ENCODE measurements at regions not wholly inside any gene's neighbourhood (a gene's known extent, or its start where the extent isn't known, plus 50 kb on each side); places are given as distances from the start of the nearest gene placed in this dataset.

- BruUV-seq (replicated peaks): no TSS peak
- H3K36me3 ChIP-seq (ENCODE audit: insufficient read depth, low read length, poor library complexity, severe bottlenecking): no peaks in the 10 kb centered on the region
- intact Hi-C loops (cut with micrococcal nuclease; ENCODE audit: unreplicated experiment): no loop called here
- H3K27ac ChIP-seq (ENCODE audit: low read depth, low read length, poor library complexity, severe bottlenecking): no peak overlapping the region
- no peak overlapping the region for H3K4me3 ChIP-seq (ENCODE audit: low read depth, low read length, poor library complexity, severe bottlenecking)
- H3K27me3 ChIP-seq (replicated peaks; ENCODE audit: insufficient read depth, low read depth, low read length, poor library complexity): no peaks in the 10 kb centered on the region
- no peak for DNase-seq (ENCODE audit: low spot score)
- no peaks in the 10 kb centered on the region for H3K4me1 ChIP-seq (ENCODE audit: insufficient read depth, low read length, poor library complexity, severe bottlenecking)
- CTCF ChIA-PET: no interaction called here
- H3K9me3 ChIP-seq (ENCODE audit: low read depth, low read length, poor library complexity, severe bottlenecking): no peaks in the 10 kb centered on the region
- POLR2A ChIA-PET (ENCODE audit: low non-redundant PET): no interaction called here
- TF ChIP-seq EZH2 (IDR thresholded peaks at IDR 0.05; ENCODE audit: borderline replicate concordance, low read depth, low read length, poor library complexity, severe bottlenecking) (no peak), CTCF (conservative IDR thresholded peaks at IDR 0.05; ENCODE audit: low read depth, low read length) (no peak)
These were observed 243.3 kb downstream of the ERMARD start for GRCh38 chr6:169994739-169995138.

GRCh38 chr6:169993861-169994481, 242.5 kb downstream of the ERMARD start:
- POLR2A ChIA-PET (ENCODE audit: low non-redundant PET): no interaction called here
- no peaks in the 10 kb centered on the region for H3K27me3 ChIP-seq (replicated peaks; ENCODE audit: insufficient read depth, low read depth, low read length, poor library complexity)
- CTCF ChIA-PET: no interaction called here
- no peak overlapping the region for H3K27ac ChIP-seq (ENCODE audit: low read depth, low read length, poor library complexity, severe bottlenecking)
- BruUV-seq (replicated peaks): no TSS peak
- DNase-seq (ENCODE audit: low spot score): no peak
- no peaks in the 10 kb centered on the region for H3K4me1 ChIP-seq (ENCODE audit: insufficient read depth, low read length, poor library complexity, severe bottlenecking)
- intact Hi-C loops (cut with micrococcal nuclease; ENCODE audit: unreplicated experiment): no loop called here
- no peak for TF ChIP-seq EZH2 (IDR thresholded peaks at IDR 0.05; ENCODE audit: borderline replicate concordance, low read depth, low read length, poor library complexity, severe bottlenecking)
- TF ChIP-seq CTCF (conservative IDR thresholded peaks at IDR 0.05; ENCODE audit: low read depth, low read length): no peak
- no peaks in the 10 kb centered on the region for H3K9me3 ChIP-seq (ENCODE audit: low read depth, low read length, poor library complexity, severe bottlenecking)
- no peaks in the 10 kb centered on the region for H3K36me3 ChIP-seq (ENCODE audit: insufficient read depth, low read length, poor library complexity, severe bottlenecking)
- H3K4me3 ChIP-seq (ENCODE audit: low read depth, low read length, poor library complexity, severe bottlenecking): no peak overlapping the region

- intact Hi-C loops (cut with micrococcal nuclease; ENCODE audit: unreplicated experiment): no loop called here
- H3K27me3 ChIP-seq (replicated peaks; ENCODE audit: insufficient read depth, low read depth, low read length, poor library complexity): no peaks in the 10 kb centered on the region
- TF ChIP-seq CTCF (conservative IDR thresholded peaks at IDR 0.05; ENCODE audit: low read depth, low read length) (no peak), EZH2 (IDR thresholded peaks at IDR 0.05; ENCODE audit: borderline replicate concordance, low read depth, low read length, poor library complexity, severe bottlenecking) (no peak)
- no TSS peak for BruUV-seq (replicated peaks)
- H3K4me1 ChIP-seq (ENCODE audit: insufficient read depth, low read length, poor library complexity, severe bottlenecking): no peaks in the 10 kb centered on the region
- ChIA-PET CTCF (no interaction called here), POLR2A (ENCODE audit: low non-redundant PET) (no interaction called here)
- no peak overlapping the region for H3K4me3 ChIP-seq (ENCODE audit: low read depth, low read length, poor library complexity, severe bottlenecking)
- H3K36me3 ChIP-seq (ENCODE audit: insufficient read depth, low read length, poor library complexity, severe bottlenecking): no peaks in the 10 kb centered on the region
- no peak for DNase-seq (ENCODE audit: low spot score)
- no peak overlapping the region for H3K27ac ChIP-seq (ENCODE audit: low read depth, low read length, poor library complexity, severe bottlenecking)
- no peaks in the 10 kb centered on the region for H3K9me3 ChIP-seq (ENCODE audit: low read depth, low read length, poor library complexity, severe bottlenecking)
These were observed 240.5 kb downstream of the ERMARD start for GRCh38 chr6:169991913-169992312.
